ENCODE measurements at regions not wholly inside any gene's neighbourhood (a gene's known extent, or its start where the extent isn't known, plus 50 kb on each side); places are given as distances from the start of the nearest gene placed in this dataset.

DNA sequence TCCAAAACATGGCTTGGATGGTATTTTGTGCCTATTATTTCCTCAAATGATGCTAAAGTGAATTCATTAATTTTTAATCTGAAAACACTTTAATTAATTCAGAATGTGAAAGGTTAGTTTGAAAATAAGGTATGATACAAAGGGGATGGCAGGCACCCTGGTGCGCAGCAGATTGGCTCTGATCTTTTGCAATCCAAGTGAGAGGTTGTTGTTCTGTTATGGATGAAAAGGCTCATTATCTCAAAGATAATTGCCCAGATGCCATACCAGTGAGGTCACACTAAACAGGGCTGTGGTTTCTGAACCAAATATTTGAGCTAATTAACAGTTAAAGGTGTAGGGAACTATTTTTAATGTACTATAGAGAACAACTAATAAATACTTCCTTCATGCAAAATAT lies 504.9 kb downstream of the RAPGEF2 start:
- no peak for ATAC-seq
- H3K4me1 ChIP-seq: no peaks in the 10 kb centered on the region
- no peaks in the 10 kb centered on the region for H3K9me3 ChIP-seq
- no peaks in the 10 kb centered on the region for H3K36me3 ChIP-seq
- WGBS, 2 donors (ENCODE audit: low coverage in 1 of 2): 100% methylated on average over 1 of the region's 1 CpG
- no peak overlapping the region for H3K27ac ChIP-seq
- no peaks in the 10 kb centered on the region for H3K27me3 ChIP-seq
- no peak overlapping the region for H3K4me3 ChIP-seq
- TF ChIP-seq EP300 (IDR thresholded peaks at IDR 0.05) (no peak), POLR2A (IDR thresholded peaks at IDR 0.05) (no peak), POLR2AphosphoS5 (IDR thresholded peaks at IDR 0.05) (no peak)
- TF ChIP-seq, protein P1, sequence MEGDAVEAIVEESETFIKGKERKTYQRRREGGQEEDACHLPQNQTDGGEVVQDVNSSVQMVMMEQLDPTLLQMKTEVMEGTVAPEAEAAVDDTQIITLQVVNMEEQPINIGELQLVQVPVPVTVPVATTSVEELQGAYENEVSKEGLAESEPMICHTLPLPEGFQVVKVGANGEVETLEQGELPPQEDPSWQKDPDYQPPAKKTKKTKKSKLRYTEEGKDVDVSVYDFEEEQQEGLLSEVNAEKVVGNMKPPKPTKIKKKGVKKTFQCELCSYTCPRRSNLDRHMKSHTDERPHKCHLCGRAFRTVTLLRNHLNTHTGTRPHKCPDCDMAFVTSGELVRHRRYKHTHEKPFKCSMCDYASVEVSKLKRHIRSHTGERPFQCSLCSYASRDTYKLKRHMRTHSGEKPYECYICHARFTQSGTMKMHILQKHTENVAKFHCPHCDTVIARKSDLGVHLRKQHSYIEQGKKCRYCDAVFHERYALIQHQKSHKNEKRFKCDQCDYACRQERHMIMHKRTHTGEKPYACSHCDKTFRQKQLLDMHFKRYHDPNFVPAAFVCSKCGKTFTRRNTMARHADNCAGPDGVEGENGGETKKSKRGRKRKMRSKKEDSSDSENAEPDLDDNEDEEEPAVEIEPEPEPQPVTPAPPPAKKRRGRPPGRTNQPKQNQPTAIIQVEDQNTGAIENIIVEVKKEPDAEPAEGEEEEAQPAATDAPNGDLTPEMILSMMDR (IDR thresholded peaks at IDR 0.05): no peak

- Histone ChIP-seq H3K36me3 (no peaks in the 10 kb centered on the region), H3K9me3 (no peaks in the 10 kb centered on the region), H3K27me3 (no peaks in the 10 kb centered on the region), H3K4me1 (no peaks in the 10 kb centered on the region), H3K4me3 (no peak overlapping the region), H3K27ac (no peak overlapping the region)
- no peak for TF ChIP-seq POLR2AphosphoS5 (IDR thresholded peaks at IDR 0.05)
- TF ChIP-seq, protein P1 (IDR thresholded peaks at IDR 0.05): no peak
- TF ChIP-seq POLR2A (IDR thresholded peaks at IDR 0.05): no peak
- TF ChIP-seq EP300 (IDR thresholded peaks at IDR 0.05): no peak
- no peak for ATAC-seq
- 84 to 88% methylated on average over 4 of the region's 4 CpGs for WGBS, 2 donors (ENCODE audit: low coverage in 1 of 2)
Observed at GRCh38 chr4:159608436-159608835, 505.6 kb downstream of the RAPGEF2 start.

- Histone ChIP-seq H3K27ac (no peak overlapping the region), H3K36me3 (no peaks in the 10 kb centered on the region), H3K27me3 (no peaks in the 10 kb centered on the region), H3K9me3 (no peaks in the 10 kb centered on the region), H3K4me1 (no peaks in the 10 kb centered on the region), H3K4me3 (no peak overlapping the region)
- TF ChIP-seq, protein P1 (IDR thresholded peaks at IDR 0.05): no peak
- no peak for TF ChIP-seq POLR2A (IDR thresholded peaks at IDR 0.05)
- ATAC-seq: no peak
- WGBS, 2 donors (ENCODE audit: low coverage in 1 of 2): 45 to 62% methylated on average over 1 of the region's 1 CpG
Observed at GRCh38 chr4:159632031-159632430, 529.2 kb downstream of the RAPGEF2 start.

GRCh38 chr4:159639671-159640323 lies 536.9 kb downstream of the RAPGEF2 start:
- Histone ChIP-seq H3K9me3 (no peaks in the 10 kb centered on the region), H3K27me3 (no peaks in the 10 kb centered on the region), H3K4me3 (no peak overlapping the region), H3K36me3 (no peaks in the 10 kb centered on the region), H3K4me1 (no peaks in the 10 kb centered on the region), H3K27ac (no peak overlapping the region)
- 74 to 81% methylated on average over 5 of the region's 5 CpGs for WGBS, 2 donors (ENCODE audit: low coverage in 1 of 2)
- TF ChIP-seq, protein P1 (IDR thresholded peaks at IDR 0.05): no peak
- no peak for TF ChIP-seq POLR2A (IDR thresholded peaks at IDR 0.05)
- TF ChIP-seq EP300 (IDR thresholded peaks at IDR 0.05): no peak
- TF ChIP-seq POLR2AphosphoS5 (IDR thresholded peaks at IDR 0.05): no peak
- ATAC-seq: no peak

- H3K4me1 ChIP-seq: no peaks in the 10 kb centered on the region
- ATAC-seq: no peak
- no peaks in the 10 kb centered on the region for H3K36me3 ChIP-seq
- H3K9me3 ChIP-seq: peaks cover 0 to 27% (median 0%) of the 10 kb centered on the region in 3 donors
- H3K27me3 ChIP-seq: no peaks in the 10 kb centered on the region
- H3K4me3 ChIP-seq: no peak overlapping the region
- no peak for TF ChIP-seq EP300 (IDR thresholded peaks at IDR 0.05)
- TF ChIP-seq, protein P1 (IDR thresholded peaks at IDR 0.05): no peak
- no peak for TF ChIP-seq POLR2A (IDR thresholded peaks at IDR 0.05)
- no peak for TF ChIP-seq POLR2AphosphoS5 (IDR thresholded peaks at IDR 0.05)
- H3K27ac ChIP-seq: no peak overlapping the region
Observed at GRCh38 chr4:159649237-159649636, 546.4 kb downstream of the RAPGEF2 start.

All from gastroesophageal sphincter (tissue), 4 donors.